Urothelium cell line (cell line): ENCODE measurements at regions not wholly inside any gene's neighbourhood (a gene's known extent, or its start where the extent isn't known, plus 50 kb on each side); places are given as distances from the start of the nearest gene placed in this dataset.

ENCODE experiments used
- DNase-seq: peaks from one replicate; pipeline ENCODE4 v3.0.0; 2011; ENCODE audit warnings: low spot score, mixed read lengths
- FAIRE-seq: peaks from 2 replicates; lab custom pipeline; 2011; peaks lifted over from hg19 to GRCh38; lab: Jason Lieb, UNC

DNA sequence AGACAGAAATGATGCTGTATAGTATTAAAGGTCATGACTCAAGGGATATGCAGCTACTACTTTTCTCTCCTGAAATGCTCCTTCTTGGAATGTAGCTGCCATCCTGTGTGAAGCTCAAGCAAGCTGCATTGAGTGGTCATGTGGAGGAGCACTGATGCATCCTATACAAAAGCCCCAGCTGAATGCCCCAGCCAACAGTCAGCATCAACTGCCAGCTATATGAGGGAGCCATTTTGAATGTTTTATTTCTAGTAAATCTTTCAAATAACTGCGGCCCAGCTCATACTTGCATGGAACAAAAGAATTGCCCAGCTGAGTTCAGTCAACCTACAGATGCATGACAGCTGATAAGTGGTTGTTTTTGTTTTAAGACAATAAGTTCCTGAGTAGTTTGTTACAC lies 165.0 kb upstream of the GEMIN8 start:
- DNase-seq (no peak), FAIRE-seq (no peak)

DNA sequence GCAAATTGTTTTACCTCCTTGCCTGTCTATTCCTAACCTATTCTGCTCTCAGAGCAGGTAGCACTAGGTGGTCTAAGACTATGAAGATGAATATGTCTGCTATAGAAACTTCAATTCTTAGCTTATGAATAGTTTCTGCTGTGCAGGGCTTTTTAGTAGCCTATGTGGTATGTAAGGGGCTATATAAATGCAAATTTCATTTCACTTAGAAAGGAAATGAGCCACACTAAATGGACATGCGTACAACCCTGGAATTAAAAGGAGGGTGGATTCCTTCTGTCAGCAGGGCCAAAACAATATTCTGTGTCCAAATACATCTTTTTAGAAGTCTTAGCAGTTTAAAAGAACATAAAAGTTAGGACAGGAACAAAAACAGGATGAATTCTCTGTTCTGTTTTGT lies 163.9 kb upstream of the GEMIN8 start:
- DNase-seq, result no peak
- no peak for FAIRE-seq

DNA sequence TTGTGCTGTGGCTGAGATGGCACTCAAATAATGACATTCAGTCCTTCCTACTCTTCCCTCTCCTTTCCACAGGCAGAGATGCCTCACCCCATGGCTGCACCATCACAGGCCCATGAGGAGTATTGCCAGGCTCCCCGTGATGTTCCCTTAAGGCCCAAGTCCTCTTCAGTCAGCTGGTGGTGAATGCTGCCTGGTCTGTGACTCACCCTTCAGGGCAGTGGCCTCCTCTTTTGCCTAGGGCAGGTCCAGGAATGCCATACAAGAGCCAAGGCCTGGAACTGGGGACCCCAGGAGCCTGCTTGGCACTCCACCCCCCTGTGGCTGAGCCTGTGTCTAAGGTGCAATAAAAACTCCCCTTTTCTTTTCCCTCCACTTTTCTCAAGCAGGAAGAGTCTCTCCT lies 144.2 kb upstream of the GEMIN8 start:
- FAIRE-seq, result no peak
- DNase-seq, result no peak

DNA sequence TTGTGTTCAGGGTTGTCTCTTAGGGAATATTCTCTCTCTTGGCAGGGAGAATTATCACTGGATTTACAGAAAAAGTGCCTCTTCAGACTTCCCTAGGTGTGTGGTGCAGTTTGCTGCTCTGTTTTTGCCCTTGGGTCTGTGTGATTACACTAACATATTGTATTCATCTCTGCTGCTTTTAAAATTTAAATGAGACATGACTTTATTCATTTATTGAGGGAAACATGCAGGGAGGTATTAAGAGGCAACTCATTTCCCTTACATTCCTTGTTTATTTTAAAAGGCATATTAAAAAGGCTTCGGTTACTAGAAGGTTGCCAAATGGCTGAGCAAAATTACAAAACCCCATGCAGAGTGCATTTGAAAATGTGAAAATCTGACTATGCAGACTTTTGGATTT lies 135.1 kb upstream of the GEMIN8 start:
- DNase-seq (no peak), FAIRE-seq (no peak)

DNA sequence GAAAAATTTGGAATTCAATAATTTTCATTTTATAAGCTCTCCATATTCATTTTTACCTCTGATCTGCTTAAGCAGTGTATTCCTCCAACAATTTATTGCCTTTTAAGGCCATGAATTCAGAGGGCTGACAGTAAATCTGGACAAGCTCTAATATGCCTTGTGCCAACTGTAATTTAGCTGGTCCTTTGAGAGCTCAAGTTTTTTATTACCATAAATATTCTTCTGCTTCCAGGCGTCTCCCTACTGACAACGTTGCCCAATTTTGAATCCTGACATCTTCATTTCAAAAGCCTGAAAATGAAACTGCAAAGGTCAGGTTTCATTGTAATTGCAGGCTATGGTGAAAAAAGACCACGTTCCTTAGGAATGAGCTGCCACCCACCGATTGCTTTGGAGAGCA lies 95.8 kb upstream of the GEMIN8 start:
- FAIRE-seq (no peak), DNase-seq (no peak)

DNA sequence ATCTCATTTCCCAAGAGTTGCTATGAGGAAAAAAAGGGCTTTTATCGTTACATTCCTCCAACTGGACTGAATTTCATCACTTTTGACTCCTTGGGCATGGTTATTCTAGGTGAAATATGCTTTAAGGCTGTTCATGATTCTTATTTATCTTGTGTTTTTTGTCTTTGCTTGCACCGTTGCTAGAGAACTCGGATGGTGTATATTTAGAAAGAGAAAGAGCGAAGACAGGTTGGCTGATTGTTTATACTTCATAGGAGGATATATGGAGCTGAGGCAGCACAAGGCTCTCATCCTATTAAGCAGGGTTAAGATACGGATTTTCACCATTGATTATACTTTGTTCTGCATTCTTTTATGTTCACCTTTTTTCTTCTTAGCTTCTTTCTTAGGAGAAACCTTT lies 94.9 kb upstream of the GEMIN8 start:
- FAIRE-seq, result no peak
- no peak for DNase-seq

DNA sequence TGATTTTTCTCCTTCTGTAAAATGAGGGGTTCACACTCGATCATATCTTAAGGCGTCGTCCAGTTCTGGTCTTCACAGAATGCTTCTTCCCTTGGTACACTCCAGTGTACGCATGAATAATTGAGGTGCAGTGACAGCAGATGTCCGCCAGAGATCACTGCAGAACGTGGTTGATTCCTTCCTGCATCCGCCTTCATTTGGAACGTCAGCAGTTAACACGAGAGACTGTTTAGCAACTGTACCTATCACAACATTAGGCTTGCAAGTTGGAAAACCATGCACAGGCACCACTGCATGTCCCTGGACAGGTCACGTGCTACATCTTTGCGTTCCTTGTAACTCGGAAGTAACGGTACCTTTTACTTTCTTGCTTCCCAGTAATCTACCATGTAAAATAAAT lies 66.0 kb upstream of the GEMIN8 start:
- peak; percentile 16 for DNase-seq
- no peak for FAIRE-seq

DNA sequence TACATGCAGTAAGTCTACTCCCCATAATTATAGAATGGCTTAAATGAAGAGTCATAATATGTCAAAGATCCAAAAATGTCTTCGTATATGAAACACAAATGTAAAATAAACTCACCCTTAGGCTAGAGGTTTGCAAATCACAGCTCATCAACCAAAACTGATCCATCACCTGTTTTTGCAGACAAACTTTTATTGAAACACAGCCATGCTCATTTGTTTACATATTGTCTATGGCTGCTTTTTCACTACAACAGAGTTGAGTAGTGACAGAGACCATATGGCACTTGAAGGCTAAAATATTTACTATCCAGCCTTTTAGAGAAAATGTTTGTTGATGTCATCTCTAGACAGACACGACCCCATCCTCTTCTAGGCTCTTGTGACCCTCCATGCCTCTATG lies 64.5 kb upstream of the GEMIN8 start:
- FAIRE-seq (no peak), DNase-seq (no peak)

DNA sequence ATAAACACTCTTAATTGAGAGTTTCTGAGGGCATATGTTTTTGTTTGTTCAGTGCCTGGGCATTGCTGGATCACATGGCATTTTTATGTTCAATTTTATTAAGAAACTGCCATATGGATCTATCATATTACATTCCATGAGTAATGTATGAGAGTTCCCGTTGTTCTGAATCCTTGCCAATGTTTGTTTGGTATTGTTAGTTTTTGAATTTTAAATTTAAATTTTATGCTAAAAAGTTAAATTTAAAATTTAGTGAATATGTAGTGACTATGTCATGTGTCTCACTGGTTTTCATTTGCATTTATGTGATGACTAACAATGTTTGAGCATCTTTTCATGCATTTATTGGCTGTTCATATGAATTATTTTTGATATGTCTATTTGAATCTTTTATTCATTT lies 54.8 kb upstream of the GEMIN8 start:
- DNase-seq (no peak), FAIRE-seq (no peak)

DNA sequence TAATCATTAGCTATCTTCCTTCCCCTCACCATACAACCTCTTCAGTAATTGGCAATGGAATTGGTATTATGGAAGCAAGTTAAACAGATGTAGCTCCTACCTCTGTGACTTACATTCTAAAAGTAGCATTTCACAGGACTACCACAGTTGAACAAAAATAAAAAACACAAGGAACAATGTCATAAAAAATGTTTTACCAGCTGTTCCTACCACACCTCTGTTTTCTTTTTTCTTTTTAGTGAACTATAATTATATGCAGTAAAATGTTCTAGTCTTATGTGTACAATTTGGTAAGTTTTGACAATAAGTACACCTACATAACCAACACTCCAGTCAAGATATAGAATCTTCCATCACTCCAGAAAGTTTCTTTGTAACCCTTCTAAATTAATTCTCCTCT lies 54.1 kb upstream of the GEMIN8 start:
- DNase-seq (no peak), FAIRE-seq (no peak)

DNA sequence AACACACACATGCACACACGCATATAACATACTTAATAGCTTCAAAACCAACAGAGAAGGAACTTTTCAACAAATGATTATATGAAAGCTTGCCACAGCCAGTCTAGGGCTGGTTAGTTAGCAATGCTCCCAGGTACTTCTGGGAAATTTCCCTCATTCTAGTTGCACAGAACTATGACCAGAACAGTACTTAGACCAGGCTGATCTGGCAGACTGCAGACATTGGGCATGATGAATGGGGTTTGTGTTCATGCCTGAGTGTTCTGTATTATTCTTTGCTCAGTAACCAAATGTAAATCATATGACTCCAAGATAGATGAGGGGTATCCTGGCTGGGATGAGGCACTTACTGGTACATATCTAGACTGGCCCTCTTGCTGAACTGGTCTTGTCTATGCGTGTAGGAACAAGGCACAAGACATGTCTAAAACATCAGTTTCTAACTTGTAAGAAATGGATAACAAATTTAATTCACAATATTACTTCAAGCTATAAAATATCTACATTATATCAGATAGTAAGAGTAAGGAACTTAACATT lies 50.3 kb upstream of the GEMIN8 start:
- no peak for DNase-seq
- FAIRE-seq, result no peak
